Mucosa of rectum (tissue), 2 donors: ENCODE measurements at regions not wholly inside any gene's neighbourhood (a gene's known extent, or its start where the extent isn't known, plus 50 kb on each side); places are given as distances from the start of the nearest gene placed in this dataset.

Experiments used
- H3K27ac ChIP-seq, 2 donors: one replicate each; pipeline ENCODE4 v1.7.0; 2013; ENCODE audit warnings: inconsistent platforms in 2 of 2, low read depth in 2 of 2, low read length in 2 of 2
- H3K27me3 ChIP-seq, 2 donors: one replicate each; pipeline ENCODE4 v1.7.0; 2013; ENCODE audit warnings: low read length in 2 of 2; ENCODE audit not compliant: control insufficient read depth in 2 of 2, insufficient read depth in 2 of 2
- H3K36me3 ChIP-seq, 2 donors: one replicate each; pipeline ENCODE4 v1.7.0; 2013; ENCODE audit warnings: low read length in 2 of 2; ENCODE audit not compliant: control insufficient read depth in 2 of 2, insufficient read depth in 2 of 2
- H3K4me1 ChIP-seq, 2 donors: one replicate each; pipeline ENCODE4 v1.7.0; 2013; ENCODE audit warnings: low read length in 2 of 2, mild to moderate bottlenecking in 1 of 2; ENCODE audit not compliant: control insufficient read depth in 2 of 2, insufficient read depth in 2 of 2
- H3K4me3 ChIP-seq, 2 donors: one replicate each; pipeline ENCODE4 v1.7.0; 2013; ENCODE audit warnings: low read length in 2 of 2
- H3K9ac ChIP-seq, 2 donors: one replicate each; pipeline ENCODE4 v1.7.0; 2013; ENCODE audit warnings: low read length in 2 of 2, low read depth in 1 of 2, mild to moderate bottlenecking in 1 of 2
- H3K9me3 ChIP-seq, 2 donors: one replicate each; pipeline ENCODE4 v1.7.0; 2013; ENCODE audit warnings: low read length in 2 of 2; ENCODE audit not compliant: control insufficient read depth in 2 of 2
- donor health status: healthy.
- donor health status: Normal muscosa, but diverticular disease.

GRCh38 chr1:42008264-42008663 lies 89.5 kb upstream of the HIVEP3 start:
- no peak overlapping the region for H3K27ac ChIP-seq
- no peaks in the 10 kb centered on the region for H3K27me3 ChIP-seq
- no peak overlapping the region for H3K4me3 ChIP-seq
- peaks cover 0 to 6% of the 10 kb centered on the region in 2 donors for H3K4me1 ChIP-seq
- no peaks in the 10 kb centered on the region for H3K9me3 ChIP-seq
- no peak overlapping the region for H3K9ac ChIP-seq
- H3K36me3 ChIP-seq: no peaks in the 10 kb centered on the region

DNA sequence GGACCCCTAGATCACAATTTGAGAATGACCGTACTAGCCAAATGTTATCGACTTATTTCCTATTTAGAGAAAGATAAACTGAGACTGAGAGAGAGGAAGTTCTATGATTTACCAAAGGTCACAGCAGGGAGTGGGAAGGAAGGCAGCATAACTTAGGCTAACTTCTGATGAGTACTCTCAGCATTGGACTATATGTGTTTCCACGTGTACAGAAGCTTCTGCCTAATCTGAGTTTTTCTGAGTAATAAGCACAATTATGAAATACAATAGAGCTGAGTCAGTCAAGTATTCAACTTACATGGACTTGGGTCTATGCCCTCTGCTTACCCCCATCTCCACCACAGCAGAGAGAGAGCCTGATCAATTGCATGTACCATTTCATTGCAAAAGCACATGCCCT lies 88.1 kb upstream of the HIVEP3 start:
- H3K4me3 ChIP-seq: no peak overlapping the region
- no peaks in the 10 kb centered on the region for H3K9me3 ChIP-seq
- H3K9ac ChIP-seq: no peak overlapping the region
- H3K4me1 ChIP-seq: no peaks in the 10 kb centered on the region
- H3K27me3 ChIP-seq: no peaks in the 10 kb centered on the region
- no peak overlapping the region for H3K27ac ChIP-seq
- no peaks in the 10 kb centered on the region for H3K36me3 ChIP-seq

- Histone ChIP-seq H3K36me3 (no peaks in the 10 kb centered on the region), H3K9me3 (no peaks in the 10 kb centered on the region), H3K4me3 (no peak overlapping the region), H3K4me1 (no peaks in the 10 kb centered on the region), H3K27ac (no peak overlapping the region), H3K9ac (no peak overlapping the region), H3K27me3 (no peaks in the 10 kb centered on the region)
Measured at GRCh38 chr1:42006093-42006492, 87.4 kb upstream of the HIVEP3 start.

DNA sequence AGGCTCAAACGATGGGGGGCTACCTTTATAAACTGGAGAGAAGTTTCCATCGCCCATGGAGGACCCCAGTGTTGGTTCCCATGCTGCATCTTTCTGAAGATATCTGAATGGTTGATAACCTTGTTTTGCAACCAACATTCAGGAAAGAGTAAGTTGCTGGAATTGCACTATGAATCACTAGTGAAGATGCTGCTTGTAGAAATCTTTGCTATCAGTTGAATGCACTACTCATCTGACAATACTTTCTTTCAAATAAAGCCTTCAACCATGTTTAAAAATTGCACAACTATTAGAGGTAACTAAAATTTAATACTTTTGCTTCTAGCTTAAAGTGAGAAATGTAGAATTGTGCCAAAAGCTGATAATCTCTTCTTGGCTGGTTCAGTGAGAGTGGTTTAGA lies 86.8 kb upstream of the HIVEP3 start:
- no peak overlapping the region for H3K4me3 ChIP-seq
- H3K9ac ChIP-seq: no peak overlapping the region
- H3K9me3 ChIP-seq: no peaks in the 10 kb centered on the region
- H3K27me3 ChIP-seq: no peaks in the 10 kb centered on the region
- no peaks in the 10 kb centered on the region for H3K36me3 ChIP-seq
- H3K27ac ChIP-seq: no peak overlapping the region
- H3K4me1 ChIP-seq: no peaks in the 10 kb centered on the region

DNA sequence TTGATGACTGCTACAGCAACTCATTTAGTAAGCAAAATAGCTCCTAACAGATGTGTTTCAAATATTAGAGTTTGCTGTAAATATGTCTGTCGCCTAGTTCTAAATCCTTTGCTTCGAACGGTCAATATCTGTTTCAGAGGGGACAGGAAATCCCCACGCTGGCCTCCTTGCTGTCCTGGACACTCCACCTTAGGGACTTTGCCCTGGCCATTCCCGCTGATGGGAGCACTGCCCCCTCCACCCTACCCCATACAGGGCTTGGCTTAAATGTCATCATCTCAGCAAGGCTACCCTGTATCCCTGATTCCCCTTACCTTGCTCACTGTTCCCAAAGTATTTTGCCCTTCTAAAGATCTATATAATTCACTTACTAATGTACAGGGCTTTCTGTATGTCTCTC lies 86.1 kb upstream of the HIVEP3 start:
- no peak overlapping the region for H3K4me3 ChIP-seq
- no peaks in the 10 kb centered on the region for H3K27me3 ChIP-seq
- H3K9ac ChIP-seq: no peak overlapping the region
- H3K9me3 ChIP-seq: no peaks in the 10 kb centered on the region
- H3K27ac ChIP-seq: no peak overlapping the region
- no peaks in the 10 kb centered on the region for H3K4me1 ChIP-seq
- H3K36me3 ChIP-seq: no peaks in the 10 kb centered on the region

DNA sequence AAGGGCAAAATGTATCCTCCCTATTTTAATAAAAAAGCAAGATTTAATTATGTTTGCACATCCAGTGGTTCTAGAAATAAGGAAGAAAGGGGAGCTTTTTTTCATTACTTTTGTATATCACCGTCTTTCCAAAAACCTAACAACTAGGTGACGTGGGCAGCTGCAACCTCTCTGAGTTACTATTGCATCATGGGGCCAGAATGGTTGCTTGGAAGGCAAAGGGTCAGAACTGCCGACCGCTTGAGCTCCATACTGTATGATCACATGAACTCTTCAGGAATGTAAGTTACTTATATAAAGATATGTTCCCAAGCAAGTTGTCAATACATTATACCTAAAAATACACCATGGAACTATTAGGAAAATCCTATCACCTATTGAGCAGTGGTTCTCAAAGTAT lies 85.6 kb upstream of the HIVEP3 start:
- H3K9me3 ChIP-seq: no peaks in the 10 kb centered on the region
- no peak overlapping the region for H3K9ac ChIP-seq
- no peaks in the 10 kb centered on the region for H3K4me1 ChIP-seq
- H3K27ac ChIP-seq: no peak overlapping the region
- no peaks in the 10 kb centered on the region for H3K36me3 ChIP-seq
- no peaks in the 10 kb centered on the region for H3K27me3 ChIP-seq
- no peak overlapping the region for H3K4me3 ChIP-seq

GRCh38 chr1:42003433-42003832 lies 84.7 kb upstream of the HIVEP3 start:
- H3K36me3 ChIP-seq: no peaks in the 10 kb centered on the region
- H3K4me1 ChIP-seq: no peaks in the 10 kb centered on the region
- no peak overlapping the region for H3K4me3 ChIP-seq
- no peaks in the 10 kb centered on the region for H3K27me3 ChIP-seq
- H3K9ac ChIP-seq: no peak overlapping the region
- H3K27ac ChIP-seq: no peak overlapping the region
- no peaks in the 10 kb centered on the region for H3K9me3 ChIP-seq

DNA sequence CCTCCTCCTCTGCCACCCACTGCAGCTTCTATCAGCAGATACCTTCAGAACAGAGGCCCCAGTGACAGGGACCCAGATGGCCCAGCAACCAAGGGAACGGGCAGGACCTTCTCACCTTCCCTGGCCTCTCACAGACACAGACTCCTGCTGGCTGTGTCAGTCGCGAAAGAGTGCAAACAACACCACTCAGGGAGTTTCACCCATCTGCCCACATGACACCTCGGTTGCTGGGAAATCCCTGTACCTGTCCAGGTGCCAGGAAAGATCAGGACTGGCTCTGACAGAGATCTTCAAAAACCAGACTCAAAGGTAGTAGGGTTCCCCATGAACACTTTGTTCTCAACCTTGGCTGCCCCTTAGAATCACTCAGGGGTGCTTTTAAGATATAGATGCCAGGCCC lies 83.5 kb upstream of the HIVEP3 start:
- Histone ChIP-seq H3K27me3 (no peaks in the 10 kb centered on the region), H3K4me1 (no peaks in the 10 kb centered on the region), H3K27ac (no peak overlapping the region), H3K9ac (no peak overlapping the region), H3K4me3 (no peak overlapping the region), H3K9me3 (no peaks in the 10 kb centered on the region), H3K36me3 (no peaks in the 10 kb centered on the region)

- no peaks in the 10 kb centered on the region for H3K36me3 ChIP-seq
- H3K27me3 ChIP-seq: no peaks in the 10 kb centered on the region
- H3K4me1 ChIP-seq: no peaks in the 10 kb centered on the region
- H3K4me3 ChIP-seq: no peak overlapping the region
- H3K9ac ChIP-seq: no peak overlapping the region
- H3K9me3 ChIP-seq: no peaks in the 10 kb centered on the region
- no peak overlapping the region for H3K27ac ChIP-seq
Measured at GRCh38 chr1:42000766-42001165, 82.0 kb upstream of the HIVEP3 start.

GRCh38 chr1:41999884-42000283 lies 81.2 kb upstream of the HIVEP3 start:
- Histone ChIP-seq H3K9ac (no peak overlapping the region), H3K27me3 (no peaks in the 10 kb centered on the region), H3K36me3 (no peaks in the 10 kb centered on the region), H3K4me1 (no peaks in the 10 kb centered on the region), H3K9me3 (no peaks in the 10 kb centered on the region), H3K4me3 (no peak overlapping the region), H3K27ac (no peak overlapping the region)

GRCh38 chr1:41998250-41998649 lies 79.5 kb upstream of the HIVEP3 start:
- no peaks in the 10 kb centered on the region for H3K9me3 ChIP-seq
- H3K36me3 ChIP-seq: no peaks in the 10 kb centered on the region
- no peaks in the 10 kb centered on the region for H3K4me1 ChIP-seq
- H3K27ac ChIP-seq: no peak overlapping the region
- H3K27me3 ChIP-seq: no peaks in the 10 kb centered on the region
- H3K4me3 ChIP-seq: no peak overlapping the region
- H3K9ac ChIP-seq: no peak overlapping the region
